HPDE6-E6E7 (cell line): ENCODE measurements at regions not wholly inside any gene's neighbourhood (a gene's known extent, or its start where the extent isn't known, plus 50 kb on each side); places are given as distances from the start of the nearest gene placed in this dataset.

Experiments used
- DNase-seq: peaks from one replicate; pipeline ENCODE4 v3.0.0; 2011; ENCODE audit warnings: missing footprints; ENCODE audit errors: extremely low spot score

- no peak for DNase-seq
These were observed 56.6 kb upstream of the PRDM11 start for GRCh38 chr11:45089676-45090499.

GRCh38 chr11:45090607-45091006 is 55.8 kb upstream of the PRDM11 start:
- no peak for DNase-seq

GRCh38 chr11:45091563-45092403 is 54.7 kb upstream of the PRDM11 start:
- DNase-seq, result no peak

GRCh38 chr11:45092404-45092785 is 54.0 kb upstream of the PRDM11 start:
- DNase-seq, result no peak

- DNase-seq, result no peak
These were observed 53.3 kb upstream of the PRDM11 start for GRCh38 chr11:45092901-45093760.

DNA sequence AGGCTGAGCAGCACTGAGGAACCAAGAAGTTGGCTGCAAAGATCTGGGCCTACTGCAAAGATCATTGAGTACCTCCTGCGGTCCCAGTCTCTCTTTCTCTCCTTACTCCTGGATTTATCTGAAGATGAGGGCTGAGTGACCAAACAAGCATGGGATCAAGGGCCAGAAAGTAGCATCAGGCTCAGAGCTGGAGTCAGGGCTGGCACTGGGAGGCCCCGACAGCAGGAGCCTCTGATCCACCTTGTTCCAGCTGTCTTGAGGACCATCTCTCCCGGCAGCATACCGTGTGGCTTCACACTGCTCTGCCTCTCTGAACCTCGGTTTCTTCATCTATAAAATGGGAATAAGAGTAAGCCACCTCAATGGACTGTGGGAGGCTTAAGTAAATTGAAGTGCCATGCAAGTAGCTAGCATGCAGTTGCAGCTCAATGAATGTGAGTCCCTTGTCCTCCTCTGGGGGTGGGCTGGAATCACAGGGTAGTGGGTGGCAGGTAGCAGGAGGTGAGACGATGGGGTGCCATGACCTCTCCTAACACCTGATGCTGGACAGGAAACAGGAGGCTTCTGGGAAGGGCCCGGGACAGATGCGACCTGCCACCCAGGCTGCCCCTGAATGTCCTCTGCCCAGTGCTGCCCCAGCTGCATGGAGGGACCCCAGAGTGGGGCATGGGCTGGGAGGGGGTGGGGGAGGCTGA is 52.5 kb upstream of the PRDM11 start:
- no peak for DNase-seq

GRCh38 chr11:45094958-45095690 is 51.3 kb upstream of the PRDM11 start:
- DNase-seq, result no peak

DNA sequence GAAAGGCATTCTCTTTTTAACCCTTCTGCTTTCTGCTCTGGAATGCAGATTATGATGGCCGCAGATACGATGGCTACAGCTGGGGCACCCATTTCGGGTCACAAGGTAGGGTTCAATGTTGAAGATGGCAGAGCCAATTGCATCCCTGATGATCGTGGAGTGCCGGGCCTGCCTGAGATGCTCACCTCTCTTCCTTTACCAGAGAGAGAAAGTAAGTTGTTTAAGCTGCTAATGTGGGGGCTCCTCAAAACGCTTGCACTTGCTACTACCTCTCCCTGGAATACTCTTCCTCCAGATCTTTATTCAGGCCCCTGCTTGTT is 50.8 kb upstream of the PRDM11 start:
- DNase-seq, result no peak

- no peak for DNase-seq
These were observed 49.8 kb upstream of the PRDM11 start for GRCh38 chr11:45096636-45097035.
